Type B pancreatic cell (in vitro differentiated cells): ENCODE measurements at regions not wholly inside any gene's neighbourhood (a gene's known extent, or its start where the extent isn't known, plus 50 kb on each side); places are given as distances from the start of the nearest gene placed in this dataset.
"Not testable (repeated sequence)": the region's sequence is repeated elsewhere in the genome, so short reads cannot be mapped to it uniquely, and the experiment has no call there.

Source experiments
- DNase-seq: peaks from one replicate; pipeline ENCODE4 v3.0.0; 2021; ENCODE audit warnings: mixed read lengths; ENCODE audit not compliant: unreplicated experiment; ENCODE audit errors: extremely low spot score
- H3K27ac Mint-ChIP-seq: 2 replicates; pipeline ENCODE4 v1.8.0; 2021; ENCODE audit warnings: mild to moderate bottlenecking, mixed read lengths
- H3K27me3 Mint-ChIP-seq: 2 replicates; pipeline ENCODE4 v1.8.0; 2021; ENCODE audit warnings: mixed read lengths
- H3K36me3 Mint-ChIP-seq: 2 replicates; pipeline ENCODE4 v1.8.0; 2021; ENCODE audit warnings: mixed read lengths
- H3K4me1 Mint-ChIP-seq: one replicate; pipeline ENCODE4 v1.8.0; 2021; ENCODE audit warnings: mixed read lengths; ENCODE audit not compliant: unreplicated experiment
- H3K4me3 Mint-ChIP-seq: 2 replicates; pipeline ENCODE4 v1.8.0; 2021; ENCODE audit warnings: mild to moderate bottlenecking, mixed read lengths
- H3K9me3 Mint-ChIP-seq: 2 replicates; pipeline ENCODE4 v1.8.0; 2021; ENCODE audit warnings: mixed read lengths
- TF ChIP-seq, protein P1 (sequence below): fragments of 200-600 bp; sonication (generic); conservative IDR thresholded peaks from 2 replicates; pipeline ENCODE4 v1.5.0; 2021; ENCODE audit warnings: antibody characterized with exemption, mild to moderate bottlenecking

DNA sequence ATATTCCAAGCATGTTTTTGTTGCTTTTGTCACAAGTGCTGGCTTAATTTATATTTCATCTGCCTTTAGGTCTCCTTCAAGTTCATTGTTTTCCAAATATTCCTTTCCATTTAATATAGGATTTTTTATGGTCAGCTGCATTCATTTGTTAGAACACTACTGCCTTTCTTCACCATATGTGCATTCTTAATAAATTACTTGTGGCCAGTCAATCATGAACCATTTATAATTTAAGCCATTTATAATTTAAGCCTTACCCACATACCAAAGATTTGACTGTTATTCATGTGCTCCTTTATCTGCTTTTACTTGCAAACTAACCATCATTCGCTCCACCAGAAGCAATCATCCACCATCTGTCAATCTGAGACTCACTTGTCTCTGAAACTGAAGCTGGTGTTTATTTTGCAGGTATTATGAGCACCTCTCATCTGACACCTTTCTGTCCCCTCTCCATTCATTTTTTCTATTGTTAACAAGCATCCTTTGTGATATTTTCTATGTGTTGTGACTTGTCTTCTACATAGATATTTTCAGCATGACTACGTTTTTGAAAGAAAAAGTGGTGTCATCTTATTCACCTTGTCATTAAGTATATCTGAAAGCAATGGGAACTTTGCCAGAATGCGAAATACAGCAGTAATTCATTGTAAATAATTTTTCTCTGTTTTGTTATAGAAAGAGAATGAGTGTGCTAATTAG is 786.8 kb downstream of the KCNJ3 start:
- H3K27me3 Mint-ChIP-seq = no peaks in the 10 kb centered on the region
- H3K4me3 Mint-ChIP-seq = no peak overlapping the region
- no peaks in the 10 kb centered on the region for H3K36me3 Mint-ChIP-seq
- TF ChIP-seq, protein P1, sequence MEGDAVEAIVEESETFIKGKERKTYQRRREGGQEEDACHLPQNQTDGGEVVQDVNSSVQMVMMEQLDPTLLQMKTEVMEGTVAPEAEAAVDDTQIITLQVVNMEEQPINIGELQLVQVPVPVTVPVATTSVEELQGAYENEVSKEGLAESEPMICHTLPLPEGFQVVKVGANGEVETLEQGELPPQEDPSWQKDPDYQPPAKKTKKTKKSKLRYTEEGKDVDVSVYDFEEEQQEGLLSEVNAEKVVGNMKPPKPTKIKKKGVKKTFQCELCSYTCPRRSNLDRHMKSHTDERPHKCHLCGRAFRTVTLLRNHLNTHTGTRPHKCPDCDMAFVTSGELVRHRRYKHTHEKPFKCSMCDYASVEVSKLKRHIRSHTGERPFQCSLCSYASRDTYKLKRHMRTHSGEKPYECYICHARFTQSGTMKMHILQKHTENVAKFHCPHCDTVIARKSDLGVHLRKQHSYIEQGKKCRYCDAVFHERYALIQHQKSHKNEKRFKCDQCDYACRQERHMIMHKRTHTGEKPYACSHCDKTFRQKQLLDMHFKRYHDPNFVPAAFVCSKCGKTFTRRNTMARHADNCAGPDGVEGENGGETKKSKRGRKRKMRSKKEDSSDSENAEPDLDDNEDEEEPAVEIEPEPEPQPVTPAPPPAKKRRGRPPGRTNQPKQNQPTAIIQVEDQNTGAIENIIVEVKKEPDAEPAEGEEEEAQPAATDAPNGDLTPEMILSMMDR = no peak
- H3K27ac Mint-ChIP-seq = no peak overlapping the region
- no peaks in the 10 kb centered on the region for H3K9me3 Mint-ChIP-seq
- H3K4me1 Mint-ChIP-seq = no peaks in the 10 kb centered on the region
- DNase-seq = no peak

DNA sequence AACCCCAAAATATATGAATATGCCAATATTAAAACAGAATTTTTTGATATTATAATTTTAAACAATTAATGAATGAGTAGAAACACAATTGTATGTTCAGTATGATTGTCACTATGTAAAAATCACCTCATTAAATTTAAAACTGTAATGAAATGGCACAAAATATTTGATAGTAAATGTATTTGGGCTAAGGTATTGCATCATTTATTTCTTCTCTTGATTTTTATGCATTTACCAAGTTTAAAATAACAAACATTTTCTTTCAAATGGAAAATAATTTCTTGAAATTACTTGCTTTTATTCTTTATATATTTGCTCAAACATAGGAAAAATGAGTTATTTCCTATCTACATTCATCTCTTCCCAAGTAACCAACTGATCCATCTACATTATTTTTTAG is 782.6 kb downstream of the KCNJ3 start:
- TF ChIP-seq, protein P1 = no peak
- H3K27ac Mint-ChIP-seq = no peak overlapping the region
- H3K9me3 Mint-ChIP-seq = no peaks in the 10 kb centered on the region
- DNase-seq = no peak
- H3K4me3 Mint-ChIP-seq = no peak overlapping the region
- no peaks in the 10 kb centered on the region for H3K27me3 Mint-ChIP-seq
- no peaks in the 10 kb centered on the region for H3K36me3 Mint-ChIP-seq
- no peaks in the 10 kb centered on the region for H3K4me1 Mint-ChIP-seq

DNA sequence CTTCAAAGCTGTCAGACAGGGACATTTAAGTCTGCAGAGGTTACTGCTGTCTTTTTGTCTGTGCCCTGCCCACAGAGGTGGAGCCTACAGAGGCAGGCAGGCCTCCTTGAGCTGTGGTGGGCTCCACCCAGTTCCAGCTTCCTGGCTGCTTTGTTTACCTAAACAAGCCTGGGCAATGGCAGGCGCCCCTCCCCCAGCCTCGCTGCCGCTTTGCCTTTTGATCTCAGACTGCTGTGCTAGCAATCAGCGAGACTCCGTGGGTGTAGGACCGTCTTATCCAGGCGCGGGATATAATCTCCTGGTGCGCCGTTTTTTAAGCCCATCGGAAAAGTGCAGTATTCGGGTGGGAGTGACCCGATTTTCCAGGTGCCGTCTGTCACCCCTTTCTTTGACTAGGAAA is 773.5 kb downstream of the KCNJ3 start:
- not testable (repeated sequence) for H3K4me3 Mint-ChIP-seq, H3K27ac Mint-ChIP-seq, H3K27me3 Mint-ChIP-seq, H3K9me3 Mint-ChIP-seq, H3K4me1 Mint-ChIP-seq, DNase-seq, H3K36me3 Mint-ChIP-seq

DNA sequence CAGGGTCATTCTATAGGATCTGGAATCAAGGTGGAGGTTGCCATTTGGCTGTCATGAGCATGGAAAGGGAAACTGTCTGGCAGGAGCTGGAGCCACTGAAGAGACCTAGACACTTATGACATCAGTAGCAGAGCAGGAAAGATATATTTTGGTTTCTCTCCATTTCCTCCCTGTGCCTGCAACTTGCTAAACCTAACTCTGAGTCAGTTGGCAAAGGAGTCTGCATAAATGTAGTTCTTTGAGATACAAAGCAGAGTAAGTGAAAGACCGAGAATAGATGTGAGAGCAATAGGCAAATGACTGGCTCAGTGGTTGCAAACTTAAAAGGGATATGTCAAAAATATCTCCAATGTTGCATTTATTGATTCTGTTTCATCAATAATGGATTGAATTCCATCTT is 757.7 kb downstream of the KCNJ3 start:
- Mint-ChIP-seq H3K27me3 (no peaks in the 10 kb centered on the region), H3K4me1 (no peaks in the 10 kb centered on the region), H3K27ac (no peak overlapping the region), H3K36me3 (no peaks in the 10 kb centered on the region), H3K4me3 (no peak overlapping the region), H3K9me3 (no peaks in the 10 kb centered on the region)
- TF ChIP-seq, protein P1 = no peak
- DNase-seq = no peak

DNA sequence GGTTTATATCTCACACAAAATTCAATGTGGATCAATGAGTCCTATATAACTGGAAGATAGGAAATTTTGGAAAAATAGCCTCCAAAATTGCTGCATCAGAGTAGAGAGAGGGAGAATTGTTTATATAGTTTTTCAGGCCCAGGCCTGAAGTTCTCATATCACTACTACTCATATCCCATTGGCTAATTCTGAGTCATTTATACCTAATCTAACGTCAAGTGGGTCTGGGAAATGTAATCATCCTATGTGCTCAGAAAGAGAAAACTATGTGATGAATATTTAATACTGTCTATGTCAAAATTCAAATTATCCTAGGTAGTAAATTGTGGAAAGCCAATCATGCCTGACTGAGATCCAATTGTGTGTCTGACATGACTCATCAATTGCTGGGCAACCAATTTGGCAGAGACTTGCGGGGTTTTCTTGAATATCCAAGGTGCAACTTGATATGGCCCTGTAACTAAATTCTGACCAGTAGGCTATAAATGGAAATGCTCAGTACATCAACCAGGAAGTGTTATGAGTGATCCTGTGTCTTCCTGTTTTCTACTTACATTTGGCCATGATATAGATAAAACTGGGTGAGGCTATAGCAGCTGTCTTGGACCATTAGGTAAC is 744.4 kb downstream of the KCNJ3 start:
- H3K36me3 Mint-ChIP-seq = no peaks in the 10 kb centered on the region
- no peak overlapping the region for H3K4me3 Mint-ChIP-seq
- H3K27me3 Mint-ChIP-seq = no peaks in the 10 kb centered on the region
- H3K4me1 Mint-ChIP-seq = no peaks in the 10 kb centered on the region
- TF ChIP-seq, protein P1 = no peak
- H3K9me3 Mint-ChIP-seq = no peaks in the 10 kb centered on the region
- no peak for DNase-seq
- no peak overlapping the region for H3K27ac Mint-ChIP-seq

DNA sequence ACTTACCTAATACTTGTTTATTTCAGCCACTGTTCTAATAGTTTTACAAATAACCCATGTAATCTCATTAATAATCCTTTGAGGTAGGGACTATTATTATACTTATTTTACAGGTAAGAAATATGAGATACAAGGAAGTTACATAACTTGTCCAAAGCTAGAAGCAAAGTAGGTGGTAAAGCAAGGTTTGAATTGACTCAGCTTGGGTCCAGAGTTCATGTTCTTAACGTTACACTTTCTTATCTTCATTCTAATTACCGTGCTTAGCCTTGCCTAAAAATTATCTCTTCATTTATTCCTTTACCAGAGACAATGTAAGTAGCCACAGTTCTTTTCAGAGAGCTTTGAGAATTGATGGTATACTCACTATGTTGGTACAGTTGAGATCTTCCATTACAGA is 743.6 kb downstream of the KCNJ3 start:
- no peaks in the 10 kb centered on the region for H3K27me3 Mint-ChIP-seq
- no peaks in the 10 kb centered on the region for H3K4me1 Mint-ChIP-seq
- H3K27ac Mint-ChIP-seq = no peak overlapping the region

More for the DNA sequence above, 743.6 kb downstream of the KCNJ3 start:
- no peak overlapping the region for H3K4me3 Mint-ChIP-seq
- DNase-seq = no peak
- TF ChIP-seq, protein P1 = no peak
- no peaks in the 10 kb centered on the region for H3K36me3 Mint-ChIP-seq
- no peaks in the 10 kb centered on the region for H3K9me3 Mint-ChIP-seq
